ENCODE measurements at regions not wholly inside any gene's neighbourhood (a gene's known extent, or its start where the extent isn't known, plus 50 kb on each side); places are given as distances from the start of the nearest gene placed in this dataset.
"Not testable (repeated sequence)": the region's sequence is repeated elsewhere in the genome, so short reads cannot be mapped to it uniquely, and the experiment has no call there.

DNA sequence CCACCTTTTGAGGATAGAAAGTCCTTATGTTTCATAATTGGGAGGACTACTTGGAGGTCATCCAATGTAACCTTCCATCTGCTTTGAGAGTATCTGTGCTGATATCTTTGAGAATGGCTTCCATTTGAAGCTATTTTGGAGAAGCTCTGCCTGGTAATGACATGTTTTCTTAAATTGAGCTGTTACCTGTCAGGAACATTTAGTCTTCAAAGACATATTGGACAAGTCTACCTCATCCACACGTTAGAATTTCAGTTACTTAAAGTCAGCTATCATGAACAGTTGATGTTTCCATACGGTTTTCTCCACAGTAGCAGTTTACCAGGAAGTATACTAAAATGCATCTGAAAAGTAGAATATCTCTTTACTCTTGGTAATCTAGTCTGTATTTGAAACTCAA lies 318.5 kb downstream of the EDEM1 start:
- H3K36me3 ChIP-seq (replicated peaks in 1 of 2; ENCODE audit: control insufficient read depth in 1 of 2, insufficient read depth in 2 of 2, low read length in 2 of 2) = no peaks in the 10 kb centered on the region
- H3K79me2 ChIP-seq (ENCODE audit: insufficient read depth, low read length) = no peaks in the 10 kb centered on the region
- no peaks in the 10 kb centered on the region for H4K20me1 ChIP-seq (ENCODE audit: insufficient read depth, low read length)
- peaks cover 0 to 3% of the 10 kb centered on the region in 2 donors for H3K36me3 Mint-ChIP-seq
- H2AFZ ChIP-seq (ENCODE audit: insufficient read depth, low read depth, low read length, poor library complexity, severe bottlenecking) = no peak overlapping the region
- no peak overlapping the region for H3K4me3 Mint-ChIP-seq
- H3K27me3 Mint-ChIP-seq (ENCODE audit: low read depth in 3 of 3) = peaks cover 0 to 2% (median 0%) of the 10 kb centered on the region in 3 donors
- H3K9me3 Mint-ChIP-seq = peaks cover 23 to 41% (median 38%) of the 10 kb centered on the region in 7 donors
- H3K9me3 ChIP-seq (replicated peaks in 1 of 2; ENCODE audit: control insufficient read depth in 1 of 2, insufficient read depth in 1 of 2, low read length in 2 of 2) = peaks cover 26 to 28% of the 10 kb centered on the region in 2 donors
- H3K4me2 ChIP-seq (replicated peaks; ENCODE audit: extremely low read depth, low read length, poor library complexity, severe bottlenecking) = no peak overlapping the region
- DNase-seq = no peak
- no CpG with 5 or more reads among the region's 2 CpGs for WGBS (ENCODE audit: insufficient coverage)
- TF ChIP-seq, protein P1, sequence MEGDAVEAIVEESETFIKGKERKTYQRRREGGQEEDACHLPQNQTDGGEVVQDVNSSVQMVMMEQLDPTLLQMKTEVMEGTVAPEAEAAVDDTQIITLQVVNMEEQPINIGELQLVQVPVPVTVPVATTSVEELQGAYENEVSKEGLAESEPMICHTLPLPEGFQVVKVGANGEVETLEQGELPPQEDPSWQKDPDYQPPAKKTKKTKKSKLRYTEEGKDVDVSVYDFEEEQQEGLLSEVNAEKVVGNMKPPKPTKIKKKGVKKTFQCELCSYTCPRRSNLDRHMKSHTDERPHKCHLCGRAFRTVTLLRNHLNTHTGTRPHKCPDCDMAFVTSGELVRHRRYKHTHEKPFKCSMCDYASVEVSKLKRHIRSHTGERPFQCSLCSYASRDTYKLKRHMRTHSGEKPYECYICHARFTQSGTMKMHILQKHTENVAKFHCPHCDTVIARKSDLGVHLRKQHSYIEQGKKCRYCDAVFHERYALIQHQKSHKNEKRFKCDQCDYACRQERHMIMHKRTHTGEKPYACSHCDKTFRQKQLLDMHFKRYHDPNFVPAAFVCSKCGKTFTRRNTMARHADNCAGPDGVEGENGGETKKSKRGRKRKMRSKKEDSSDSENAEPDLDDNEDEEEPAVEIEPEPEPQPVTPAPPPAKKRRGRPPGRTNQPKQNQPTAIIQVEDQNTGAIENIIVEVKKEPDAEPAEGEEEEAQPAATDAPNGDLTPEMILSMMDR (IDR thresholded peaks at IDR 0.05) = no peak
- H3K4me1 ChIP-seq (ENCODE audit: control insufficient read depth in 1 of 2, insufficient read depth in 2 of 2, low read length in 2 of 2) = no peaks in the 10 kb centered on the region
- peaks cover 3% of the 10 kb centered on the region for H3K4me1 Mint-ChIP-seq
- no peak overlapping the region for H3K27ac Mint-ChIP-seq
- H3K9ac ChIP-seq (ENCODE audit: insufficient read depth, low read length, poor library complexity, severe bottlenecking) = no peak overlapping the region
- H3K4me3 ChIP-seq (replicated peaks in 1 of 3; ENCODE audit: low read depth in 2 of 3, low read length in 3 of 3) = no peak overlapping the region
- H3K27ac ChIP-seq (ENCODE audit: low read depth in 1 of 2, low read length in 2 of 2) = no peak overlapping the region
- intact Hi-C loops (cut with micrococcal nuclease) = no loop called here
- H3K27me3 ChIP-seq (ENCODE audit: control insufficient read depth in 2 of 2, insufficient read depth in 2 of 2, low read length in 2 of 2) = no peaks in the 10 kb centered on the region

DNA sequence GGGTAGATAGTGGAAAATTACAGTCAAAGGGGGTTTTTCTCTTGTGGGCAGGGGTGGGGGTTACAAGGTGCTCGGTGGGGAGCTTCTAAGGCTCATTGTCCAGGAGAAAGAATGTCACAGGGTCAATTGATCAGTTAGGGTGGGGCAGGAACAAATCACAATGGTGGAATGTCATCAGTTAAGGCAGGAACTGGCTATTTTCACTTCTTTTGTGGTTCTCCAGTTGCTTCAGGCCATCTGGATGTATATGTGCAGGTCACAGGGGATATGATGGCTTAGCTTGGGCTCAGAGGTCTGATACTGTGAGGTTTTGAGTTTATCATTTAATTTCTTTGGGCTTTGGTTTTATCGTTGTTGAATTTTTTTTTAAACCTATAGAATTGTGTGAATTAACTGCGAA lies 321.4 kb downstream of the EDEM1 start:
- peaks cover 26 to 33% of the 10 kb centered on the region in 2 donors for H3K9me3 ChIP-seq (replicated peaks in 1 of 2; ENCODE audit: control insufficient read depth in 1 of 2, insufficient read depth in 1 of 2, low read length in 2 of 2)
- H2AFZ ChIP-seq (ENCODE audit: insufficient read depth, low read depth, low read length, poor library complexity, severe bottlenecking); H3K9ac ChIP-seq (ENCODE audit: insufficient read depth, low read length, poor library complexity, severe bottlenecking); H3K27me3 Mint-ChIP-seq (ENCODE audit: low read depth in 3 of 3); DNase-seq; H3K4me1 Mint-ChIP-seq; H3K36me3 ChIP-seq (replicated peaks in 1 of 2; ENCODE audit: control insufficient read depth in 1 of 2, insufficient read depth in 2 of 2, low read length in 2 of 2); H3K36me3 Mint-ChIP-seq; H3K4me3 Mint-ChIP-seq; intact Hi-C loops (cut with micrococcal nuclease); H3K4me1 ChIP-seq (ENCODE audit: control insufficient read depth in 1 of 2, insufficient read depth in 2 of 2, low read length in 2 of 2); H4K20me1 ChIP-seq (ENCODE audit: insufficient read depth, low read length); H3K79me2 ChIP-seq (ENCODE audit: insufficient read depth, low read length); H3K4me3 ChIP-seq (replicated peaks in 1 of 3; ENCODE audit: low read depth in 2 of 3, low read length in 3 of 3); H3K4me2 ChIP-seq (replicated peaks; ENCODE audit: extremely low read depth, low read length, poor library complexity, severe bottlenecking); H3K27ac Mint-ChIP-seq; H3K27me3 ChIP-seq (ENCODE audit: control insufficient read depth in 2 of 2, insufficient read depth in 2 of 2, low read length in 2 of 2); H3K27ac ChIP-seq (ENCODE audit: low read depth in 1 of 2, low read length in 2 of 2): not testable (repeated sequence)
- peaks cover 33 to 56% (median 42%) of the 10 kb centered on the region in 7 donors for H3K9me3 Mint-ChIP-seq
- WGBS (ENCODE audit: insufficient coverage) = no CpG with 5 or more reads among the region's 3 CpGs
